ENCODE measurements at regions not wholly inside any gene's neighbourhood (a gene's known extent, or its start where the extent isn't known, plus 50 kb on each side); places are given as distances from the start of the nearest gene placed in this dataset.

- no peak overlapping the region for H3K4me3 ChIP-seq
- H3K36me3 ChIP-seq, result no peaks in the 10 kb centered on the region
- H3K27ac ChIP-seq, result no peak overlapping the region
- no peaks in the 10 kb centered on the region for H3K9me3 ChIP-seq
- intact Hi-C loops (cut with DNase I), result no loop called here
- ATAC-seq (no peak), DNase-seq (no peak)
- no peaks in the 10 kb centered on the region for H3K27me3 ChIP-seq
- TF ChIP-seq CTCF (IDR thresholded peaks at IDR 0.05), result no peak
- H3K4me1 ChIP-seq, result no peaks in the 10 kb centered on the region
Observed at GRCh38 chr7:125746510-125746909, 816.9 kb upstream of the POT1 start.

DNA sequence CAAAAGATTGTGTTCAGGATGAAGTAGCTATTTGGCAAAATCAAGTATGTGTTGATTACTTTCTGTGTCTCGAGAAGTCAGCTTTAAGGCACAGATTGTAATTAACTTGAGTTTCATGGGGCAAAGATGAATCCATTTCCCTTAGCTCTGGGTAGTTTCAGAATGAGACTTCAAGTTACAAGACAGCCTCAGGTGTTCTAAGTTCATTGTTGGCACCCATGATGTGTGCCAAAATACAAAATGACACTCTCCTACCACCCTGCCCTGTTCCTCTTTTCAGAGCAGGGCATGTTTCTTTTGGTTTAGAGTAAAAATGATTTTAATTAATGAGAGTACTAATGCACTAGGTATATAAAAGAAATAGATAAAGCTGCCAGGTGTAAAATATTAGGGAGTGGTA lies 797.6 kb upstream of the POT1 start:
- DNase-seq, result no peak
- no peak for TF ChIP-seq CTCF (IDR thresholded peaks at IDR 0.05)
- no peaks in the 10 kb centered on the region for H3K27me3 ChIP-seq
- ATAC-seq, result no peak
- intact Hi-C loops (cut with DNase I), result no loop called here
- no peaks in the 10 kb centered on the region for H3K36me3 ChIP-seq
- H3K4me1 ChIP-seq, result no peaks in the 10 kb centered on the region
- H3K9me3 ChIP-seq, result no peaks in the 10 kb centered on the region
- no peak overlapping the region for H3K27ac ChIP-seq
- no peak overlapping the region for H3K4me3 ChIP-seq

GRCh38 chr7:125695626-125696025 lies 766.0 kb upstream of the POT1 start:
- no peak for TF ChIP-seq CTCF (IDR thresholded peaks at IDR 0.05)
- H3K27me3 ChIP-seq, result no peaks in the 10 kb centered on the region
- H3K9me3 ChIP-seq, result peaks cover 0 to 7% of the 10 kb centered on the region in 2 donors
- H3K36me3 ChIP-seq, result no peaks in the 10 kb centered on the region
- H3K27ac ChIP-seq, result no peak overlapping the region
- ATAC-seq, result no peak
- intact Hi-C loops (cut with DNase I), result no loop called here
- H3K4me3 ChIP-seq, result no peak overlapping the region
- H3K4me1 ChIP-seq, result no peaks in the 10 kb centered on the region
- no peak for DNase-seq

- peaks cover 0 to 2% of the 10 kb centered on the region in 2 donors for H3K9me3 ChIP-seq
- no peak for TF ChIP-seq CTCF (IDR thresholded peaks at IDR 0.05)
- no peaks in the 10 kb centered on the region for H3K27me3 ChIP-seq
- no peaks in the 10 kb centered on the region for H3K36me3 ChIP-seq
- intact Hi-C loops (cut with DNase I), result no loop called here
- DNase-seq, result no peak
- no peak for ATAC-seq
- H3K4me3 ChIP-seq, result no peak overlapping the region
- no peaks in the 10 kb centered on the region for H3K4me1 ChIP-seq
- H3K27ac ChIP-seq, result no peak overlapping the region
Observed at GRCh38 chr7:125683156-125683555, 753.5 kb upstream of the POT1 start.

GRCh38 chr7:125681508-125681907 lies 751.9 kb upstream of the POT1 start:
- no peak for TF ChIP-seq CTCF (IDR thresholded peaks at IDR 0.05)
- H3K27ac ChIP-seq, result no peak overlapping the region

More at GRCh38 chr7:125681508-125681907, 751.9 kb upstream of the POT1 start:
- Histone ChIP-seq H3K9me3 (peaks cover 0 to 2% of the 10 kb centered on the region in 2 donors), H3K36me3 (no peaks in the 10 kb centered on the region), H3K4me3 (no peak overlapping the region), H3K27me3 (no peaks in the 10 kb centered on the region), H3K4me1 (no peaks in the 10 kb centered on the region)
- intact Hi-C loops (cut with DNase I), result no loop called here
- ATAC-seq (no peak), DNase-seq (no peak)
